GM20431 (cell line): ENCODE measurements at regions not wholly inside any gene's neighbourhood (a gene's known extent, or its start where the extent isn't known, plus 50 kb on each side); places are given as distances from the start of the nearest gene placed in this dataset.
"Not testable (repeated sequence)": the region's sequence is repeated elsewhere in the genome, so short reads cannot be mapped to it uniquely, and the experiment has no call there.

ENCODE experiments used
- in situ Hi-C: fragments of 300-500 bp; cut with MseI, MboI; formaldehyde crosslinking; loops from one replicate; pipeline ENCODE4 v1.15.0; 2020; ENCODE audit warnings: low sequenced_read_pairs; ENCODE audit not compliant: unreplicated experiment

DNA sequence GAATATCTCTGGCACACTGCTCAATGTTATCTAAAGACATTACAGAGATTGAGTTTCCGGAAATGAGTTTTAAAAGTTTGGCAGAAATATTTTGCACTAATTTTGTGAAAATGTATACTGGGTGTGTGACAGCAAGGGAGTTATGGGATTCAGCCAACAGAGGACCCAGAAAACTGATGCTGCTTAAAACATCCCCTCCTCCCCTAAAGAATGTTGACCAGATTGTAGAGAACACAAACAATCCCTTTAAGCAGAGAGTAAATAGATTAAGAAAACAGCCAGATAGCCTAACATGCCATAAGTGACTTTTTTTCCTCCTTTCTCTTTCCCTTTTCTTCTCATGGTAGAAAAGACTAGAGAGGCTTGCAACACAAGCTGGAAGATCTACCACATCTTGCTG is 928.0 kb upstream of the ALCAM start:
- in situ Hi-C loops: no loop called here

DNA sequence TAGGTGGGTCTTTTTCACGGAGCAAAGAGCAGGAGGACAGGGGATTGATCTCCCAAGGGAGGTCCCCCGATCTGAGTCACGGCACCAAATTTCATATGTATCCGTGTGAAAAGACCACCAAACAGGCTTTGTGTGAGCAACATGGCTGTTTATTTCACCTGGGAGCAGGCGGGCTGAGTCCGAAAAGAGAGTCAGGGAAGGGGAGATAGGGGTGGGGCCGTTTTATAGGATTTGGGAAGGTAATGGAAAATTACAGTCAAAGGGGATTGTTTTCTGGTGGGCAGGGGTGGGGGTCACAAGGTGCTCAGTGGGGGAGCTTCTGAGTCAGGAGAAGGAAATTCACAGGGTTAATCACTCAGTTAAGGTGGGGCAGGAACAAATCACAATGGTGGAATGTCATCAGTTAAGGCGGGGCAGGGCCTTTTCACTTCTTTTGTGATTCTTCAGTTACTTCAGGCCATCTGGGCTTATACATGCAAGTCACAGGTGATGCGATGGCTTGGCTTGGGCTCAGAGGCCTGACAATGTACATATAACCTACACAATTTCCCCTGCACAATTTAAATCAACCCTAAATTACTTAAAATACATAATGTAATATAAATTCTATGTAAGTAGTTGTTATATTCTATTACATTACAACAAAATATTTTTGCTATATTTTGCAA is 921.3 kb upstream of the ALCAM start:
- in situ Hi-C loops: not testable (repeated sequence)

DNA sequence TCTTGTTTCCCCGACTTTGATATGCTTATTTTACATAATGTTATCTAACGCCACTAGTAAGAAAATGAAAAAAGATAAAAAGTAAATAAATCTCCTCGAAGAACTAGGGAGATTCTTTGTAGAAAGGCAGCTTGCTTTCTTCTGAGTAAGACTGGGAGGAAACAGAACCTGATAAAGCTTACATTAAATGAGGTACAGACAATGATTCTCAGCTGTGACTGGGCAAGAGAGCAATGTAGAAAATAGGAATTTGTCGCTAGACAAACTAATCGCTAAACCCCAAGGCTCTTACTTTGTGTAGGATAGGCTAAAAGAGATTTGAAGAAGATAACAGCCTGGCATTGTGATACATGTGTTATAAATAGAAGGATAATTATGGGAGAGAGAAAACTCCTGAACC is 919.0 kb upstream of the ALCAM start:
- in situ Hi-C loops: no loop called here

DNA sequence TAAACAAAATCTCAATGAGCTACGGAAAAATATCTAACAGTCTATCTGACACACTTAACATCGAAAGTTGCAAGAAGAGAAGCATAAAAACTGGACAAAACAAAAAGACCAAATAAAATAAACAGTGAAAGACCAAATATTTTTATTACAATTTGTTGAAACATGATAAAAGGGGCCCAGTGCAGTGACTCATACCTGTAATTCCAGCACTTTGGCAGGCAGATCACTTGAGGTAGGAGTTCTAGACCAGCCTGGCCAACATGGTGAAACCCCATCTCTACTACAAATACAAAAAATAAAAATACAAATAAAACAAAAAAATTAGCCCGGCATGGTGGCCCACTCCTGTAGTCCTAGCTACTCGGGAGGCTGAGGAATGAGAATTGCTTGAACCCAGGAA is 914.0 kb upstream of the ALCAM start:
- in situ Hi-C loops: no loop called here

DNA sequence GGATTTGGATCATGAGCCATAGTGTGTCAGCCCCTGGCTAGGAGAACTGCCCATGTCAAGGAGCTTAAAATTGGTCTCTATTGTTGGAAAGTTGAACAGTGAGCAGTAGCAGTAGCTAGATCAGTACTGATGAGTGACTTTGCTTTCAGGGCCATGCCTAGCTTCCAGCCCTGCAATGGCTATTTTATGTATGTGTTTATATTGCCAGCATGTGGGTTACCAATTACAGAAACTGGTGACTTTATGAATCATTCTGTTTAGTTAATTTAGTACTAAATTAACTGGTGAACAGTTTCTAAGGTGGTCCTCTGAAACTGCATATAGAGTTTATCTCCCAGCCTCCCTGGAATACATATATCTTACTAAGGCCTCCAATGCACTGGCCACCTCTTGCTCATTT is 908.1 kb upstream of the ALCAM start:
- in situ Hi-C loops: no loop called here

DNA sequence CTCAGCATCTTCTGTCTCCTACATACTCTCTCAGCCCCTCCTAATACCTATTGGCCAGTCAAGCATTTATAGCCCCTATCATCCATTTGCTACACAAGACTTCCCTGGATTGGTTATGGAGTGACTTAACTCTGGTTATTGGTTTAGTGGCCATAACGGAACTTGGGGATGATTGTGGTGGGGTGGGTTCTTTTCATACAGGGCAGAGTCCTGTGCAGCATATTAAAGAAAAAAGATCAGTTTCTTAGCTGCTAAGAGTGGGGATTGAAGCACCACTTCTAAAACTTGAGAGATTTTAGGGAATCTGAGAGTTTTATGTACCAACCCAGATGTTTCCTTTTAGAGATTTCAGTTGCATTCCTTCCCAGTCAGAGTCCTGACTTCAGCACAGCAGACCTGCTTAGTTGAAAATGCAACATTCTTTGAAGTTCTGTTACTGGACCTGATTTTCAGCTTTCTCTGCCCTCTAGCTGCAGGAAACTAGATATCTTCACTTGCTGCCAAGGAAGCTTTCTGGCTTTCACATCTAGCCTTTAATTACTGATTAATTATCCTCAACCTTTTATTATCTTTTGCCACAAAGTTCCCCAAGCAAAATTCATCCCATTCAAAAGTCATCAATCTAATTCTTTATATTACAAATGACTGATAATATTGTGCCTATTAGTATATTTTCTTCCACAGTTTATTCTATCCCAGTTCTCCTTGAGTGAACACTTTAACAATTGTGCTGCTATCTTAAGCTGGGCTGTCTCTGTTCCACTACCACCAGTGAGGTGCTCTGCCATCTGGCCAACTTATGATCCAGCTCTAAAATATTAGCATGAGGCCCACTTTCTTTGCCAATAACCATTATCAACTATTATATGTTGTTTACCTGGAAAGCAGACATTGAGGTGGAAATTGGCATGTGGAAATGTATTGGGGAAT is 906.0 kb upstream of the ALCAM start:
- in situ Hi-C loops: no loop called here

DNA sequence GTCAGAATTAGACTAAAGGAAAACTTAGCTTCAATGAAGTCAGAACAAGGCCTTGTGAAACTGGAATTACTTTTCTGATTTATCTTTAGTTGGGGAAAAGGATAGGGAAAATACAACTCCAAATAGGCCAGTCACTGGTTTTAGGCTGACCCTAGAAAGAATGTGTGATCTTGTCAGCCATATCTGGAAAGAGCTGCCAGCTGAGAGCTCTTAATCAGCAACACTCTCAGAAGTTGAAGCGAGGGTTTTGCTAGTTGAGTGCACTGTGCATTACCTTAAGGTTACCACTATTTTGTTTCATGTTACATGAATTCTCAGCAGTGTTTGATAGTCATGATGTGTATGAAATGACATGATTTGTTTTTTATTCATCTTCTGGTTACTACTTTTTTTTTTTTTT is 905.3 kb upstream of the ALCAM start:
- in situ Hi-C loops: no loop called here

DNA sequence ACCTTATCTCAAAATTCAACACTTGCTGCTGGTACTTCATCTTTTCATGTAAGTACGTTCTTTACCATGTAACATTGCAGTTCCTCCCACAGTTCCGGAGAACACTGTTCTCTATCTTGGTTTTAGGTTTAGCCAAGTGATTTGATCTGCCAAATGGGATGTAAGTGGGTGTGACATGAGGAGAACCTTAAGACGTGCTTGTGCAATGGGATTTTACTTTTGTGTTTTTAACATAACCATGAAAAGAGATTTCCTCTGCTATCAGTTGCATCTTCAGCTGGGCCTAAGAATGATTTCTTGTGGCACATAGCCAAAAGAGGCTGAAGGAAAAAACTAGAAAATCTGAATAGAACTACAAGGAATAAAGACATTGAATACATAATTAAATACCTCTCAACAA is 894.5 kb upstream of the ALCAM start:
- in situ Hi-C loops: no loop called here

DNA sequence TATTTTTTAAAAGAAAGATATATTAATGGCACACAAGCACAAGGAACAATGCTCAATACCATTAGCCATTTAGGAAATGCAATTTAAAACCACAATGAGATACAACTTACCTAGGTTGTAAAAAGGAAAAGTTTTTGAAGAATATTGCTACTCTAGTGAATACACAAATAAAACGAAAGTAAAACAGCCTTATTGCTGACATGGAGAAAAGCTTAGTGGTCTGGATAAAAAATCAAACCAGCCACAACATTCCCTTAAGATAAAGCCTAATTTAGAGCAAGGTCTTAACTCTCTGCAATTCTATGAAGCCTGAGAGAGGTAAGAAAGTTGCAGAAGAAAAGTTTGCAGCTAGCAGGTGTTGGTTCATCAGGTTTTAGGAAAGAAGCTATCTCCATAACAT is 892.7 kb upstream of the ALCAM start:
- in situ Hi-C loops: no loop called here

DNA sequence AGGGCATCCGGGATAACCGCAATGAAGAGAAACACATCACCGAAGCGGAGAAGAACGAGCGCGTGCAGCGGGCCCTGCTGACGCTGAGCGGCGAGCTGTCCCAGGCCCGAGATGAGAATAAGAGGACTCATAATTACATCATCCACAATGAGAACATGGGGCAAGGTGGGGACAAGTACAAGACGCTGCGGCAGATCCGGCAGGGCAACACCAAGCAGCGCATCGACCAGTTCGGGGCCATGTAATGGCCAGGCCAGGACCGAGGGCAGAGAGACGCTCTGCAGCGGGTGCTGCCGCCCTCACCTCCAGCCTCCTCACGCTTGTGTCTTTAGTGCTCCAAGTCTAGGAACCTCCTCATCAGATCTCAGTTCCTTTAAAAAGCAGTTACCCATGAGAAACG is 863.7 kb upstream of the ALCAM start:
- in situ Hi-C loops: no loop called here

DNA sequence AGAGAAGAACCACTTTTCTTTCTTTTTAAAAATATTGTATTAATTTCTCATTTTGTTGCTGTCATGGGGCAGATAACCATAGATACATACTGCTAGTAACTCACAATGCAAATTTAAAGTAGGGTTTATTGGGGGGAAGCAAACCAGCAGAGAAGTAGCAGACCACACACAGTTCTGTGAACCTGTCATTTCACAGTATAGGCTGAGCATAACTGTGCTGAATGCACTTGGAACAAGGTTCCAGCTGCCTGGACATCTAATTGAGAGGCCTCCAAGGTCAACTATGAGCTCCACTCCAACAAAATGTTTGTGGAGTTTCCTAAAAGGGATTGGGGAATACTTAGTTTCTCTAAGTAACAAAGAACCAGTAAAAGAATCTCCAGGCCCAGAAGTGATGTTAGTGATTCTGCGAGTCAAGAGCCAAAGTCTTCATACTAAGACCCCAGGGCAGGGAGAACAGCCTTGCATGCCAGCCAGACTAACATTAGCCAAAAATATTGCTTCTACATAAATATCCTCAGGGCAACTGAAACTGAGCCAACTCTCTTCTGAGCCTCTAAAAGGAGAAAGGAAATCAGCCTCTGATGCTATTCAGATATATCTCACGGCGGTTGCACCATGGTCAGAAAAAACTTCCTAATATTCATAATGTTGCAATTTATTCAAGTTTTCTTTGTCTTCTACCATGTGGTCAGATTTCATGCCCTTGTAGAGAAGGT is 856.4 kb upstream of the ALCAM start:
- in situ Hi-C loops: no loop called here

DNA sequence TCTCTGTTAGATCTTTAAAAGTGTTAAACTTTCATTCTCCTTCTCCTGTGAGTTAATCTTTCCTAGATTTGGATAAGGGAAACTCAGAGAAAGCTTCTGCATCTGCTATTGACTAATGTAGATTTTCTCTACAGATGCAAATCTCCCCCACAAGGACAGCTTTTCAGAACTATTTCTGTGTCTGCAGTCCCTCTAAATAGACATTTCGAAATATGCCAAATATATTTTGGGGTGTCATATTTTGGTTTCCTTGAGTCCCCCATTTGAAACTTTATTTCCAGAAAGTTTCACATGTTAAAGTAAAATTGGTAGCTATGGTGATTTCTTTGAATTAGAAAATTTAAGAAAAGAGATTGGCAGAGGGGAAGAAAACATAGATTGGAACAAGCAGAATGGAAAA is 852.3 kb upstream of the ALCAM start:
- in situ Hi-C loops: no loop called here

DNA sequence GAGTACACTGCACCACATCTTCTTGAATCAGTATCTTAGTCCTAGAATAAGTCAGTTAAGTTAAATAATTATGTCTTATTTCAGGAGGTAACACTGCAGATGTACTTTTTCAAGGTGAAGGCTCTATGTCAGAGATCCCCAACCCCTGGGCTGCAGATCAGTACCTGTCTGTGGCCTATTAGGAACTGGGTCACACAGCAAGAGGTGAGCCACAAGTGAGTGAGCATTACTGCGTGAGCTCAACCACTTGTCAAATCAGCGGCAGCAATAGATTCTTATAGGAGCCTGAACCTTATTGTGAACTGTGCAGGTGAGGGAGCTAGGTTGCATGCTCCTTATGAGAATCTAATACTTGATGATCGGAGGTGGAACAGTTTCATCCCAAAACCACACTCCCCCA is 851.9 kb upstream of the ALCAM start:
- in situ Hi-C loops: no loop called here

DNA sequence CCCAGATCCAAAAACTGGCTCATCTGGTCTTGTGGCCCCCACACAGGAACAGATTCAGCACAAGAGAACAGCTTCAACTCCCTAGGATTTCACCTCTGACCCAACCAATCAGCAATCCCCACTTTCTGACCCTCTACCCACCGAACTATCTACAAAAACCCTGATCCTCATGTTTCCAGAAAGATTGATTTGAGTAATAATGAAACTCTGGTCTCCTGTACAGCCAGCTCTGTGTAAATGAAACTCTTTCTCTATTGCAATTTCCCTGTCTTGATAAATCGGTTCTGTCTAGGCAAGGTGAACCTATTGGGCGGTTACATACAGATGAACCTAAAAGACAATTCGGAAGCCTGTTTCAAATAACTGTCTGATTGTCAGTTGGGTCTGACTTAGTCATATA is 847.6 kb upstream of the ALCAM start:
- in situ Hi-C loops: no loop called here

DNA sequence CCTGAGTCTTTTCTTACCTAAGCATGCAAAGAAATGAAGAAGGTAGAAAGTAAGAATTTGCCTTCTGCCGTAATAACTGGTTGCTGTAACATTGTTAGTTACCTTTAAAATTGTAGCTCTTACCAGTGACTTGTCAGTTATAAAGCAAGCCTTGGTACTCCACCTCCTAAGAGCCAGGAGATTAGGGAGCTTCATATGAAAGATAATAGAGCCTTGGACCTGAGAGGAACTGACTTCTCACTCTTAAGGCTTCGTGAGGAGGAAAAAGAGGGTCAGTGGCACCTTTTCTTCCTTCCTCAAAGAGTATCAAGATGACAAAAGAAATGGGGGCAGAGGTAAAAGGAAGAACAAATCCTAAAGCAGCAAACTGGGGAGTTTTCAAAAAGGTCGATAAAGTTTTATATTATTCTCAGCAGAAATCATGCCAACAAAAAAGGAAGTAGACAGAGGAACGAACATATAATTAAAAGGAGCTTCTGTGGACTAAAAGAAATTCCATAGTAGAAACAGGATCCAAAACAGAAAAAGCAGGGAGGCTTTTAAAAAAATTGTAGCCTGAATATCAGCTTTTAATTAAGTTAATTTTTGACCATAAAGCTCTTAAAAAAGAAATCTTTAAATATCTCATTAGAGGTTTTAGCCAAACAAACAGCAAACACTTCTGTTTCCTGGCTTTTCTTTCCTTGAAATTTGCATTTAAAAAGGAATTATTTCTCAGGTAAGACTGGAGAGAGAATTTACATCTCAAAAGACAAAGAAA is 847.1 kb upstream of the ALCAM start:
- in situ Hi-C loops: no loop called here

DNA sequence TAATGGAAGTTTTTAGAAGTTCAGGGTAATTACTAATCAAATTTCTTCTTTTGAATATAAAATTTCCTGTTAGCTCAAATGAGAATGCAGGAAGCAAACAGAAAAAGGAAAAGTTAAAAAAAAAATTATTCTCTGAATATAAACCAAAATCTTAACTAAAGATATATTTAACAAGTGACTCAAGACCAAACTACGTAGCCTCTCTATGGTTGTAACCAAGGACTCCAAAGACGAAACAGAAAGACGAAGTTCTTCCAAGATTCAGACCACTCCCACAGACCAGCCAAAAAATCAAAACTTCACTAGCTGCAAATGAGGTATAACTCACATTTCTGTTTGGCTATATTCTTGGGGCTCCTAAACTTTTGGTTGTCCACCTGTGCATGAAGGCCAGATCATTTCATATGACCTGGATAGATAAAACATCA is 846.5 kb upstream of the ALCAM start:
- in situ Hi-C loops: no loop called here

DNA sequence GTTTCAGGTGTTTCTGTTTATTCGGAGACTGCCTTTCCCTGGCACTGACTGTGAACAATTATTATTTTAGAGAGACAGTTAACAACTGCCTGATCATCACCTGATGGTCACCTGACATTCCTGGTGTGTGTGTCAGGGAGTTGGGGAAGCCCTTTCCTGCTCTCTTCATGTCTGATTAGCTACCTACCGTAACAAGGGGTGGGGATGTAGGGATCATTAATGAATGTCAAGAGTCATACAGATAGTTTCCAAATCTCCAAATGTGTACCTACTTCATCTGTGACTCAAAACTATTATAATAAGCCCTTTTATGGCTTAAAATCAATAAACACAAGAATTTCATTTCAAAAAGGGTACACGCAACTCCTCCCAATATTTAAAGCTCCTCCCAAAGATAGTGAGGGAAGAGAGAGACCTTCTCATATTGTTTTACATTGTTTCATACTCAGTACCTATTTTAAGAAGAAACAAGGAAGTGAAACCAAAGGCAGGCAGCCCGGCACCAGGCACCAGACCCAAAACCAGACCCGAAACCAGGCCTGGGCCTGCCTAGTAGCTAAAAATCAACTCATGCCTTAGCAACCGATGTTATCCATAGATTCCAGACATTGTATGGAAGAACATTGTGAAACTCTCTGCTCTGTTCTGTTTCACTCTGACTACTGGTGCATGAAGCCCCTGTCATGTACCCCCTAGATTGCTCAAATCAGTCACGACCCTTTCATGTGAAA is 844.9 kb upstream of the ALCAM start:
- in situ Hi-C loops: no loop called here

DNA sequence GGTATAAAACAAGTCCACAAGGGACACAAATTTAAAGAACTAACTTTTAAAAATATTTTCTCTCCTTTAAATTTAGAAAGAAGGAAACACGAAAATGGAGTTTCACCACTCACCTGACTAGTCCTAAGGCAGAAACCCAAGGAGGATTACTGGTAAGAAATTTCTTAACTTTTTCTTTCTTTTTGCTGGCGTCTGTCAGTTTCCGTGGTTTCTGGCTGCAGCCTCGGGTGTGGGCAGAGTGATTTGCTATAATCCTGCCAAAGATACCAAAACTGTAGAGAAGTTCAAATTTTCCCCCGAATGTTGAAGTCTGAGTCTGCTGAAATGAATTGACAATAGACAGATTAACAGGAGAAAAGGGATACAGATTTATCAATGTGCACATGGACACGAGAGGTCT is 843.6 kb upstream of the ALCAM start:
- in situ Hi-C loops: no loop called here

DNA sequence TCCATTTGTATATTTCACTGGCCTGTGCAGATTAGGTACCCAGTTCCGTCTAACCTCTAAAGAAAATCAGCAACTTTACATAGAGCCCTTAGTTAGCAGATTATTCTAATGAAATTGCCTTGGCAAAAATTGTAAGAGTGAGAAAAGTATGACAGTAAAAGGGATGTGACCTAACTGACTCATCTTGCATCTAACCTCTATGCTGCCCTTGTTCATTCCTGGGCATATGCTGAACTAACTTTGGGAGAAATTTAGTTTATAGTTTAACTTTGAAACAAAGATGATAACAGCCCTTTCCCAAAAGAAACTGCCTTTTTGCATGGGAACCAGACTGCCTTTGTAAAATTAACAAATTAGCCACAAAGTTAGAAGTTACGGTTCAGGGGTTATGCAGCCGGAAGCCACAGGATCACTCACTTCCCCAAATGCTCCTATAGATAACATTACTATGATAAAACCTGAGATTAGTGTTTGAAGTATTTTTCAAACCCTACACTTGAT is 839.8 kb upstream of the ALCAM start:
- in situ Hi-C loops: no loop called here
